ENCODE measurements at regions not wholly inside any gene's neighbourhood (a gene's known extent, or its start where the extent isn't known, plus 50 kb on each side); places are given as distances from the start of the nearest gene placed in this dataset.

- DNase-seq (ENCODE audit: extremely low read depth, low read depth): no peak
- TF ChIP-seq, protein P1, sequence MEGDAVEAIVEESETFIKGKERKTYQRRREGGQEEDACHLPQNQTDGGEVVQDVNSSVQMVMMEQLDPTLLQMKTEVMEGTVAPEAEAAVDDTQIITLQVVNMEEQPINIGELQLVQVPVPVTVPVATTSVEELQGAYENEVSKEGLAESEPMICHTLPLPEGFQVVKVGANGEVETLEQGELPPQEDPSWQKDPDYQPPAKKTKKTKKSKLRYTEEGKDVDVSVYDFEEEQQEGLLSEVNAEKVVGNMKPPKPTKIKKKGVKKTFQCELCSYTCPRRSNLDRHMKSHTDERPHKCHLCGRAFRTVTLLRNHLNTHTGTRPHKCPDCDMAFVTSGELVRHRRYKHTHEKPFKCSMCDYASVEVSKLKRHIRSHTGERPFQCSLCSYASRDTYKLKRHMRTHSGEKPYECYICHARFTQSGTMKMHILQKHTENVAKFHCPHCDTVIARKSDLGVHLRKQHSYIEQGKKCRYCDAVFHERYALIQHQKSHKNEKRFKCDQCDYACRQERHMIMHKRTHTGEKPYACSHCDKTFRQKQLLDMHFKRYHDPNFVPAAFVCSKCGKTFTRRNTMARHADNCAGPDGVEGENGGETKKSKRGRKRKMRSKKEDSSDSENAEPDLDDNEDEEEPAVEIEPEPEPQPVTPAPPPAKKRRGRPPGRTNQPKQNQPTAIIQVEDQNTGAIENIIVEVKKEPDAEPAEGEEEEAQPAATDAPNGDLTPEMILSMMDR (IDR thresholded peaks at IDR 0.05; ENCODE audit: low read depth, low read length): no peak
Observed at GRCh38 chr6:109305028-109305427, 77.2 kb downstream of the CD164 start.

DNA sequence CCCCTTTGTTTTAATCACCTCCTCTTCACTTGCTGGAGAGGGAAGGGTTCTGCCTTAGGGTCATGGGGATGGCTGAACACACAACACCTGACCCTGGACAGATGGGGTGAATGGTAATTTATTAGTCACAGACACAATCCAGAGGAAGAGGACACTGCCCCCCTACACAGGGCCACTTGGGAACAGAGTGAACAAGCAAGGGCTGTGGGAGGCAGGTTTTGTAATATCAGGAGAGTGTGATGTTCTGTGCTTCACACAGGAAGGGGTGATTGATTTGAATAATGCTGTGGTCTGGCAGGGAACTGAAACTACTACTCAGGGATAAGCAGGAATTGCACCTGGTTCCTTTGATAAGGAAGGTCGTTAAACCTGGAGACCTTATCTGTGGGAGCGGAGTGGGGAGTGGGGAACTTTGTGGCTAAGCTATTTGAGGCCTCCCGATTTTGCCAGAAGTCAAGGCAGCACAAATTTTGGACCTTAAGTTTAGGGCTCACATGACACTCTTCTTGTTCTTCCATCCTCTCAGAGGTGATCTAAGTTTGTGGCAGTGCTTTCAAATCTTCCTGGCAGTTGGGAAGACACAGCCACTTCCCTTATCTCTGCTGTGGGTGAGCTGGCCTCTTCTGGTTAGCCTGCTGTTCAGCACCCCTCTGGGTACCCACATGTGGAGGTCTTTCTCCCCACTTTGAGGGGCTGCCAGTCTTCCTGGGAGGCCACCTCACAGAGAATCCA lies 77.8 kb downstream of the CD164 start:
- DNase-seq (ENCODE audit: extremely low read depth, low read depth): no peak
- TF ChIP-seq, protein P1 (IDR thresholded peaks at IDR 0.05; ENCODE audit: low read depth, low read length): no peak

GRCh38 chr6:109303640-109304283 lies 78.5 kb downstream of the CD164 start:
- TF ChIP-seq, protein P1 (IDR thresholded peaks at IDR 0.05; ENCODE audit: low read depth, low read length): no peak
- no peak for DNase-seq (ENCODE audit: extremely low read depth, low read depth)

GRCh38 chr6:109303164-109303563 lies 79.1 kb downstream of the CD164 start:
- no peak for DNase-seq (ENCODE audit: extremely low read depth, low read depth)
- TF ChIP-seq, protein P1 (IDR thresholded peaks at IDR 0.05; ENCODE audit: low read depth, low read length): no peak

GRCh38 chr6:109302176-109302575 lies 80.1 kb downstream of the CD164 start:
- TF ChIP-seq, protein P1 (IDR thresholded peaks at IDR 0.05; ENCODE audit: low read depth, low read length): no peak
- DNase-seq (ENCODE audit: extremely low read depth, low read depth): no peak

DNA sequence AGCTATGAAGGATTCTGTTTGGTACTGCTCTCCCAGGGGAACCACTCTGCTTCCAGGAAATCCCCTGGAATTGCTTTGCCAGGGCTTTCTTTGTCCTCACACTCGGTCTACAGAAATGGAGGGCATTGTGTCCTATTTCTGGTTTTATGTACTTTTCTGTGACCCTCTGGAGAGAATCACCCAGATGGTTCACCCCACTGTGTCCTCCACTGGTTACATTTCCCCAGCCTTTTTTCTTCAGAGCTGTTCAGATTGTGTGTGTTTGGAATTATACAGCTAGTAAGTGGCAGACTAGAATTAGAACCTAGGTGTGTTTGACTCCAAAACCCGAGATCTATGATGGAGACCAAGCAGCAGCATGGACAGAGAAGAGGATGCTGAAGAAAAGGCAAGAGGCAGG lies 80.8 kb downstream of the CD164 start:
- TF ChIP-seq, protein P1 (IDR thresholded peaks at IDR 0.05; ENCODE audit: low read depth, low read length): no peak
- DNase-seq (ENCODE audit: extremely low read depth, low read depth): no peak

DNA sequence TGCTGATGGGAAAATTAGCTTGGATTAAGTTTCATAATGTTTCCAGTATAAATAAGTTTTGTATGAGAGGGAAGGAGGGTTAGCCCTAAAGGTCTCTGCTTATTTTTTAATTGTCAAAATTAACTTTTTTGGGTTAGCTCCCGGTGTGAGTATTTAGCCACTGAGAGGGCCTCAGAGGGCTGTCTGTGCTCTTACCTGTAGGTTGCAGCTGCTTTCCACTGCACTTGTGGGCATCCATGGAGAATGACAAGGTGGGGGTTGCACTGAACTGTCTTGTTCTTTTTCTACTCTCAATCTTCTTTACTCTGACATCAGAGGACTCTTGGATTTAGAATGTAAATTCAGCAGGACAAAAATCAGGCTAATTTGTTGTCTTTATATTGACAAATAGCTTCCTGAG lies 81.4 kb downstream of the CD164 start:
- no peak for DNase-seq (ENCODE audit: extremely low read depth, low read depth)
- TF ChIP-seq, protein P1 (IDR thresholded peaks at IDR 0.05; ENCODE audit: low read depth, low read length): no peak

Data from AG09319 (cell line).